Muscle layer of colon (tissue), 2 donors: ENCODE measurements at regions not wholly inside any gene's neighbourhood (a gene's known extent, or its start where the extent isn't known, plus 50 kb on each side); places are given as distances from the start of the nearest gene placed in this dataset.

Experiments
- H3K27ac ChIP-seq: one replicate; pipeline ENCODE4 v1.7.0; 2013; ENCODE audit warnings: low read depth, mild to moderate bottlenecking, low read length, moderate library complexity
- H3K27me3 ChIP-seq, 2 donors: one replicate each; pipeline ENCODE4 v1.7.0; 2013; ENCODE audit warnings: low read length in 2 of 2, mild to moderate bottlenecking in 2 of 2; ENCODE audit not compliant: insufficient read depth in 2 of 2, control insufficient read depth in 1 of 2
- H3K36me3 ChIP-seq: one replicate; pipeline ENCODE4 v1.7.0; 2013; ENCODE audit warnings: mild to moderate bottlenecking, low read length; ENCODE audit not compliant: insufficient read depth
- H3K4me1 ChIP-seq: one replicate; pipeline ENCODE4 v1.7.0; 2013; ENCODE audit warnings: mild to moderate bottlenecking, low read length; ENCODE audit not compliant: insufficient read depth
- H3K4me3 ChIP-seq, 2 donors: one replicate each; pipeline ENCODE4 v1.7.0; 2013; ENCODE audit warnings: low read length in 2 of 2, low read depth in 1 of 2, mild to moderate bottlenecking in 1 of 2, moderate library complexity in 1 of 2
- H3K9ac ChIP-seq: one replicate; pipeline ENCODE4 v1.7.0; 2013; ENCODE audit warnings: low read length
- H3K9me3 ChIP-seq: one replicate; pipeline ENCODE4 v1.7.0; 2013; ENCODE audit warnings: mild to moderate bottlenecking, low read length
- donor health status: abdominal sarcoma.
- donor health status: Adenocarcinoma of cecum.

GRCh38 chr13:104715111-104715510 lies 1648.9 kb upstream of the SLC10A2 start:
- no peaks in the 10 kb centered on the region for H3K36me3 ChIP-seq
- no peaks in the 10 kb centered on the region for H3K9me3 ChIP-seq
- no peaks in the 10 kb centered on the region for H3K27me3 ChIP-seq
- H3K9ac ChIP-seq, result no peak overlapping the region
- no peaks in the 10 kb centered on the region for H3K4me1 ChIP-seq
- no peak overlapping the region for H3K27ac ChIP-seq
- H3K4me3 ChIP-seq, result no peak overlapping the region

- Histone ChIP-seq H3K27ac (no peak overlapping the region), H3K4me1 (no peaks in the 10 kb centered on the region), H3K36me3 (no peaks in the 10 kb centered on the region), H3K4me3 (no peak overlapping the region), H3K9me3 (no peaks in the 10 kb centered on the region), H3K9ac (no peak overlapping the region), H3K27me3 (no peaks in the 10 kb centered on the region)
These were observed 1639.0 kb upstream of the SLC10A2 start for GRCh38 chr13:104705031-104705750.

- Histone ChIP-seq H3K27me3 (no peaks in the 10 kb centered on the region), H3K9me3 (no peaks in the 10 kb centered on the region), H3K36me3 (no peaks in the 10 kb centered on the region), H3K9ac (no peak overlapping the region), H3K27ac (no peak overlapping the region), H3K4me3 (no peak overlapping the region), H3K4me1 (no peaks in the 10 kb centered on the region)
These were observed 1635.4 kb upstream of the SLC10A2 start for GRCh38 chr13:104701591-104701990.

- Histone ChIP-seq H3K9ac (no peak overlapping the region), H3K4me1 (no peaks in the 10 kb centered on the region), H3K36me3 (no peaks in the 10 kb centered on the region), H3K27ac (no peak overlapping the region), H3K9me3 (no peaks in the 10 kb centered on the region), H3K27me3 (no peaks in the 10 kb centered on the region), H3K4me3 (no peak overlapping the region)
These were observed 1628.2 kb upstream of the SLC10A2 start for GRCh38 chr13:104694397-104694796.

GRCh38 chr13:104693126-104693525 lies 1626.9 kb upstream of the SLC10A2 start:
- Histone ChIP-seq H3K27ac (no peak overlapping the region), H3K27me3 (no peaks in the 10 kb centered on the region), H3K36me3 (no peaks in the 10 kb centered on the region)

GRCh38 chr13:104691767-104692467 lies 1625.7 kb upstream of the SLC10A2 start:
- Histone ChIP-seq H3K4me3 (no peak overlapping the region), H3K27ac (no peak overlapping the region), H3K4me1 (no peaks in the 10 kb centered on the region), H3K9me3 (no peaks in the 10 kb centered on the region), H3K9ac (no peak overlapping the region), H3K36me3 (no peaks in the 10 kb centered on the region), H3K27me3 (no peaks in the 10 kb centered on the region)

More at GRCh38 chr13:104693126-104693525, 1626.9 kb upstream of the SLC10A2 start:
- Histone ChIP-seq H3K9me3 (no peaks in the 10 kb centered on the region), H3K4me3 (no peak overlapping the region), H3K9ac (no peak overlapping the region), H3K4me1 (no peaks in the 10 kb centered on the region)

GRCh38 chr13:104686484-104686883 lies 1620.3 kb upstream of the SLC10A2 start:
- no peak overlapping the region for H3K9ac ChIP-seq
- H3K27ac ChIP-seq, result no peak overlapping the region
- no peak overlapping the region for H3K4me3 ChIP-seq
- no peaks in the 10 kb centered on the region for H3K27me3 ChIP-seq
- no peaks in the 10 kb centered on the region for H3K4me1 ChIP-seq
- H3K36me3 ChIP-seq, result no peaks in the 10 kb centered on the region
- no peaks in the 10 kb centered on the region for H3K9me3 ChIP-seq

- no peak overlapping the region for H3K4me3 ChIP-seq
- no peak overlapping the region for H3K9ac ChIP-seq
- H3K9me3 ChIP-seq, result no peaks in the 10 kb centered on the region
- H3K4me1 ChIP-seq, result no peaks in the 10 kb centered on the region
- no peaks in the 10 kb centered on the region for H3K27me3 ChIP-seq
- no peak overlapping the region for H3K27ac ChIP-seq
- H3K36me3 ChIP-seq, result no peaks in the 10 kb centered on the region
These were observed 1617.6 kb upstream of the SLC10A2 start for GRCh38 chr13:104683789-104684188.

GRCh38 chr13:104678161-104678560 lies 1611.9 kb upstream of the SLC10A2 start:
- Histone ChIP-seq H3K27ac (no peak overlapping the region), H3K9ac (no peak overlapping the region), H3K36me3 (no peaks in the 10 kb centered on the region), H3K4me3 (no peak overlapping the region), H3K9me3 (no peaks in the 10 kb centered on the region), H3K4me1 (no peaks in the 10 kb centered on the region), H3K27me3 (no peaks in the 10 kb centered on the region)

GRCh38 chr13:104671901-104672300 lies 1605.7 kb upstream of the SLC10A2 start:
- Histone ChIP-seq H3K27me3 (no peaks in the 10 kb centered on the region), H3K36me3 (no peaks in the 10 kb centered on the region), H3K27ac (no peak overlapping the region), H3K4me1 (no peaks in the 10 kb centered on the region), H3K4me3 (no peak overlapping the region), H3K9ac (no peak overlapping the region), H3K9me3 (no peaks in the 10 kb centered on the region)

GRCh38 chr13:104657196-104657595 lies 1591.0 kb upstream of the SLC10A2 start:
- H3K36me3 ChIP-seq, result no peaks in the 10 kb centered on the region
- no peaks in the 10 kb centered on the region for H3K27me3 ChIP-seq
- no peak overlapping the region for H3K9ac ChIP-seq
- no peaks in the 10 kb centered on the region for H3K9me3 ChIP-seq
- H3K27ac ChIP-seq, result no peak overlapping the region
- H3K4me1 ChIP-seq, result no peaks in the 10 kb centered on the region
- H3K4me3 ChIP-seq, result no peak overlapping the region

GRCh38 chr13:104650431-104650830 lies 1584.2 kb upstream of the SLC10A2 start:
- Histone ChIP-seq H3K27ac (no peak overlapping the region), H3K9ac (no peak overlapping the region)

More at GRCh38 chr13:104650431-104650830, 1584.2 kb upstream of the SLC10A2 start:
- no peaks in the 10 kb centered on the region for H3K4me1 ChIP-seq
- no peaks in the 10 kb centered on the region for H3K9me3 ChIP-seq
- no peak overlapping the region for H3K4me3 ChIP-seq
- H3K27me3 ChIP-seq, result no peaks in the 10 kb centered on the region
- no peaks in the 10 kb centered on the region for H3K36me3 ChIP-seq
